ENCODE measurements at regions not wholly inside any gene's neighbourhood (a gene's known extent, or its start where the extent isn't known, plus 50 kb on each side); places are given as distances from the start of the nearest gene placed in this dataset.

- peaks cover 49 to 76% (median 64%) of the 10 kb centered on the region in 4 donors for H3K4me1 ChIP-seq
- 84% methylated on average over 11 of the region's 12 CpGs for whole genome bisulfite sequencing
- no peaks in the 10 kb centered on the region for H3K9me3 ChIP-seq
- H3K27me3 ChIP-seq, result no peaks in the 10 kb centered on the region
- TF ChIP-seq EP300 (IDR thresholded peaks at IDR 0.05) (no peak), POLR2AphosphoS5 (IDR thresholded peaks at IDR 0.05) (no peak), POLR2A (IDR thresholded peaks at IDR 0.05; ENCODE audit: low read depth) (no peak)
- TF ChIP-seq, protein P1, sequence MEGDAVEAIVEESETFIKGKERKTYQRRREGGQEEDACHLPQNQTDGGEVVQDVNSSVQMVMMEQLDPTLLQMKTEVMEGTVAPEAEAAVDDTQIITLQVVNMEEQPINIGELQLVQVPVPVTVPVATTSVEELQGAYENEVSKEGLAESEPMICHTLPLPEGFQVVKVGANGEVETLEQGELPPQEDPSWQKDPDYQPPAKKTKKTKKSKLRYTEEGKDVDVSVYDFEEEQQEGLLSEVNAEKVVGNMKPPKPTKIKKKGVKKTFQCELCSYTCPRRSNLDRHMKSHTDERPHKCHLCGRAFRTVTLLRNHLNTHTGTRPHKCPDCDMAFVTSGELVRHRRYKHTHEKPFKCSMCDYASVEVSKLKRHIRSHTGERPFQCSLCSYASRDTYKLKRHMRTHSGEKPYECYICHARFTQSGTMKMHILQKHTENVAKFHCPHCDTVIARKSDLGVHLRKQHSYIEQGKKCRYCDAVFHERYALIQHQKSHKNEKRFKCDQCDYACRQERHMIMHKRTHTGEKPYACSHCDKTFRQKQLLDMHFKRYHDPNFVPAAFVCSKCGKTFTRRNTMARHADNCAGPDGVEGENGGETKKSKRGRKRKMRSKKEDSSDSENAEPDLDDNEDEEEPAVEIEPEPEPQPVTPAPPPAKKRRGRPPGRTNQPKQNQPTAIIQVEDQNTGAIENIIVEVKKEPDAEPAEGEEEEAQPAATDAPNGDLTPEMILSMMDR (IDR thresholded peaks at IDR 0.05), result no peak
- peak overlapping the region in 2 of 4 donors; percentile 15 to 44 for H3K27ac ChIP-seq (replicated peaks in 1 of 4)
- H3K36me3 ChIP-seq, result no peaks in the 10 kb centered on the region
- H3K4me3 ChIP-seq, result no peak overlapping the region
- no peak for DNase-seq (ENCODE audit: extremely low spot score)
- intact Hi-C loops (cut with DNase I), result no loop called here
Measured at GRCh38 chr21:45351526-45352275, 53.3 kb upstream of the COL18A1 start.

GRCh38 chr21:45352621-45353139, 52.3 kb upstream of the COL18A1 start:
- no peaks in the 10 kb centered on the region for H3K9me3 ChIP-seq
- H3K4me3 ChIP-seq, result no peak overlapping the region
- no peak for DNase-seq (ENCODE audit: extremely low spot score)
- no peak overlapping the region for H3K27ac ChIP-seq (replicated peaks in 1 of 4)
- intact Hi-C loops (cut with DNase I), result no loop called here
- peaks cover 58 to 79% (median 68%) of the 10 kb centered on the region in 4 donors for H3K4me1 ChIP-seq
- WGBS, result 86% methylated on average over 16 of the region's 26 CpGs
- no peaks in the 10 kb centered on the region for H3K27me3 ChIP-seq
- TF ChIP-seq, protein P1 (IDR thresholded peaks at IDR 0.05), result no peak
- no peak for TF ChIP-seq EP300 (IDR thresholded peaks at IDR 0.05)
- no peak for TF ChIP-seq POLR2A (IDR thresholded peaks at IDR 0.05; ENCODE audit: low read depth)
- TF ChIP-seq POLR2AphosphoS5 (IDR thresholded peaks at IDR 0.05), result no peak
- H3K36me3 ChIP-seq, result no peaks in the 10 kb centered on the region

DNA sequence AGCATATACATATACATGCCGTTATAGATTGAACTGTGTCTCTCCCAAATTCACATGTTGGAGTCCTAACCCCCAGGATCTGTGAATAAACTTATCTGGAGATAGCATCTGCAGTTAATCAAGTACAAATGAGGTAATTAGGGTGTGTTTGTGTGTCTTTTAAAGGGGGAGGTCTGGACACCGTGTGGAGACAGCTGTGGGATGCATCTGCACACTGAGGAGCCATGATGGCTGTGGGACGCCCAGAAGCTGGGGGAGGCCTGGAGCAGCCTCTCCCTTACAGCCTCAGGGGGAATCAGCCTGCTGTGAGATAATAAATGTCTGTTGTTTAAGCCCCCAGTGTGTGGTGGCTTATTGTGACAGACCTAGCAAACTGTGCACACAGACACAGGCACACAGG, 51.8 kb upstream of the COL18A1 start:
- H3K27me3 ChIP-seq, result no peaks in the 10 kb centered on the region
- H3K36me3 ChIP-seq, result no peaks in the 10 kb centered on the region
- H3K4me3 ChIP-seq, result no peak overlapping the region
- DNase-seq (ENCODE audit: extremely low spot score), result no peak
- no peaks in the 10 kb centered on the region for H3K9me3 ChIP-seq
- no peak for TF ChIP-seq EP300 (IDR thresholded peaks at IDR 0.05)
- TF ChIP-seq, protein P1 (IDR thresholded peaks at IDR 0.05), result no peak
- TF ChIP-seq POLR2A (IDR thresholded peaks at IDR 0.05; ENCODE audit: low read depth), result no peak
- TF ChIP-seq POLR2AphosphoS5 (IDR thresholded peaks at IDR 0.05), result no peak
- intact Hi-C loops (cut with DNase I), result no loop called here
- H3K27ac ChIP-seq (replicated peaks in 1 of 4), result no peak overlapping the region
- peaks cover 62 to 79% (median 68%) of the 10 kb centered on the region in 4 donors for H3K4me1 ChIP-seq
- 73% methylated on average over 3 of the region's 3 CpGs for WGBS

- TF ChIP-seq POLR2AphosphoS5 (IDR thresholded peaks at IDR 0.05) (no peak), EP300 (IDR thresholded peaks at IDR 0.05) (no peak), POLR2A (IDR thresholded peaks at IDR 0.05; ENCODE audit: low read depth) (no peak)
- TF ChIP-seq, protein P1 (IDR thresholded peaks at IDR 0.05), result no peak
- no peak for DNase-seq (ENCODE audit: extremely low spot score)
- H3K4me3 ChIP-seq, result no peak overlapping the region
- H3K27me3 ChIP-seq, result no peaks in the 10 kb centered on the region
- H3K27ac ChIP-seq (replicated peaks in 1 of 4), result peak overlapping the region in 1 of 4 donors; percentile 26
- H3K4me1 ChIP-seq, result peaks cover 53 to 73% (median 59%) of the 10 kb centered on the region in 4 donors
- intact Hi-C loops (cut with DNase I), result no loop called here
- H3K36me3 ChIP-seq, result no peaks in the 10 kb centered on the region
- WGBS, result 60% methylated on average over 5 of the region's 5 CpGs
- H3K9me3 ChIP-seq, result no peaks in the 10 kb centered on the region
Measured at GRCh38 chr21:45354970-45355369, 50.0 kb upstream of the COL18A1 start.

All from esophagus muscularis mucosa (tissue), 4 donors.